Panc1 (cell line): ENCODE measurements at regions not wholly inside any gene's neighbourhood (a gene's known extent, or its start where the extent isn't known, plus 50 kb on each side); places are given as distances from the start of the nearest gene placed in this dataset.

Source experiments
- ATAC-seq: fragments of 200-7000 bp; cut with Tn5 transposase; 2 replicates; pipeline ENCODE4 v1.9.1; 2020; ENCODE audit warnings: mild to moderate bottlenecking, moderate library complexity
- BruUV-seq: library from RNA; stranded (reverse); fragments of 400-500 nt; replicated peaks from 2 replicates; lab custom pipeline; 2021; lab: Mats Ljungman, UMichigan
- CTCF ChIA-PET: fragments of 300-600 bp; sonication (Branson Sonifier 250); formaldehyde crosslinking; loops from one replicate; lab custom pipeline; 2022; ENCODE audit warnings: antibody characterized with exemption; lab: Charles Lee
- POLR2A ChIA-PET: fragments of 300-600 bp; sonication (Branson Sonifier 250); formaldehyde crosslinking; loops from one replicate; lab custom pipeline; 2022; ENCODE audit warnings: antibody characterized with exemption; lab: Charles Lee
- DNase-seq: peaks from one replicate; pipeline ENCODE4 v3.0.0-alpha.2; 2010; ENCODE audit warnings: low read depth, low spot score
- H3K27ac ChIP-seq: 2 replicates; pipeline ENCODE4 v1.5.1; 2011; ENCODE audit warnings: mild to moderate bottlenecking, low read length, inconsistent platforms
- H3K27me3 ChIP-seq: fragments of 200-500 bp; sonication (Bioruptor generic); 2 replicates; pipeline ENCODE4 v1.6.0; 2014; ENCODE audit warnings: low read length, inconsistent platforms; ENCODE audit not compliant: control insufficient read depth, insufficient read depth
- H3K36me3 ChIP-seq: fragments of 200-500 bp; sonication (Bioruptor generic); 2 replicates; pipeline ENCODE4 v1.5.1; 2014; ENCODE audit warnings: inconsistent platforms, mild to moderate bottlenecking, low read length, moderate library complexity; ENCODE audit not compliant: control insufficient read depth, insufficient read depth
- H3K4me1 ChIP-seq: 2 replicates; pipeline ENCODE4 v1.5.1; 2011; ENCODE audit warnings: inconsistent platforms, mild to moderate bottlenecking, low read length, moderate library complexity; ENCODE audit not compliant: control insufficient read depth, insufficient read depth
- H3K4me3 ChIP-seq, 2 experiments: 2 replicates each; pipeline ENCODE4 v1.5.1; 2011 to 2012; ENCODE audit warnings: low read depth in 2 of 2, low read length in 2 of 2, mild to moderate bottlenecking in 2 of 2, inconsistent platforms in 1 of 2, moderate library complexity in 1 of 2
- H3K9me3 ChIP-seq: fragments of 200-500 bp; sonication (Bioruptor generic); 2 replicates; pipeline ENCODE4 v1.5.1; 2014; ENCODE audit warnings: low read depth, mild to moderate bottlenecking, inconsistent platforms, low read length, moderate library complexity; ENCODE audit not compliant: control insufficient read depth, insufficient read depth
- POLR2AphosphoS5 ChIP-seq: IDR thresholded peaks from 2 replicates; pipeline ENCODE4 v1.6.1; 2012; ENCODE audit warnings: mild to moderate bottlenecking, low read depth, low read length, moderate library complexity
- SIN3A ChIP-seq: IDR thresholded peaks from 2 replicates; pipeline ENCODE4 v1.6.1; 2012; ENCODE audit warnings: low read depth, mild to moderate bottlenecking, low read length, moderate library complexity, borderline replicate concordance; ENCODE audit not compliant: insufficient read depth
- TCF7L2 ChIP-seq: IDR thresholded peaks from 2 replicates; pipeline ENCODE4 v1.6.1; 2011; ENCODE audit warnings: mild to moderate bottlenecking, low read depth, low read length, inconsistent platforms
- in situ Hi-C: cut with HindIII; loops from 2 replicates; pipeline ENCODE4 v1.10.0; 2016; ENCODE audit warnings: low sequenced_read_pairs, low pct_unique_long_range_greater_than_20kb
- intact Hi-C: fragments of 100-400 bp; cut with micrococcal nuclease; formaldehyde crosslinking; loops from one replicate; pipeline ENCODE4 v1.10.0; 2022; ENCODE audit not compliant: unreplicated experiment
- TF ChIP-seq, protein P1 (sequence below): fragments of 450-650 bp; IDR thresholded peaks from 2 replicates; pipeline ENCODE4 v1.5.1; 2017; ENCODE audit warnings: mild to moderate bottlenecking
- TF ChIP-seq, protein P2 (sequence below), 2 experiments: IDR thresholded peaks; 2 replicates each; pipeline ENCODE4 v1.6.1; 2011 to 2012; ENCODE audit warnings: low read depth in 2 of 2, control low read depth in 1 of 2, low read length in 1 of 2, mild to moderate bottlenecking in 1 of 2, moderate library complexity in 1 of 2; ENCODE audit not compliant: insufficient read depth in 1 of 2

DNA sequence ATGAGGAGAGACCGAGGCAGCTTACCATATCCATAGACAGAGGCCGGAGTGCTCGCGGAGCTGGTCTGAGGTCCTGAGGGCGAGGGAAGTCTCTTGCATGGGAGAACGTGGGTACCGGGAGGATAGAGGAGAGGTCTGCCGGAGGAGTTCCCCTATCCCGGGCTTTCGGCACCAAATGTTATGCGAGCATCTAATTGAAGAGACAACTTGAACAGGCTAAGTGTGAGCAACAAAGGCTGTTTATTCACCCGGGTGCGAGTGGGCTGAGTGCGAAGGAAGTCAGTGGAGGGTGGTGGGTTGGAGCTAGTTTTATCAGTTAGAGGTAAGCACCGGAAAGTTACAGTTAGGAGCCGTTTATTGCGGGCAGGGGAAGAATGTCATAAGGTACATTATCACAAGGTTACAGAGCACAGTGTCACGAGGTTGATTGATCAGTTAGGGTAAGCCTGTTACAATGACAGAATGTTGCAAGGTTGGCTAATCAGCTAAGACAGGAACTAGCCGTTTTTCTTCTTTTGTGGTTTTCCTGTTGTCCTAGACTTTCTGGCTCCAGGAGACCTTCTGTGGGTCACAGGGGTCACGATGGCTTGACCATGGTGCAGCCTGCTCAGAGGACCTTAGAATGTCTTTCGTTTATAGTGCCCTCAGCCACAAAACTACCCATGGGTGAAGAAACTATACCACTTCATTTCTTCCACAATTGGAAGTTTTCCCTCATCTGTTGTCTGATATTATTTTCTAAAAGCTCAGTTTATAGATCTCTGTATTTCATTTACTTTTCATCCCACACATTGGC is 746.0 kb upstream of the ADGRB3 start:
- no peak overlapping the region for H3K27ac ChIP-seq
- TF ChIP-seq, protein P1, sequence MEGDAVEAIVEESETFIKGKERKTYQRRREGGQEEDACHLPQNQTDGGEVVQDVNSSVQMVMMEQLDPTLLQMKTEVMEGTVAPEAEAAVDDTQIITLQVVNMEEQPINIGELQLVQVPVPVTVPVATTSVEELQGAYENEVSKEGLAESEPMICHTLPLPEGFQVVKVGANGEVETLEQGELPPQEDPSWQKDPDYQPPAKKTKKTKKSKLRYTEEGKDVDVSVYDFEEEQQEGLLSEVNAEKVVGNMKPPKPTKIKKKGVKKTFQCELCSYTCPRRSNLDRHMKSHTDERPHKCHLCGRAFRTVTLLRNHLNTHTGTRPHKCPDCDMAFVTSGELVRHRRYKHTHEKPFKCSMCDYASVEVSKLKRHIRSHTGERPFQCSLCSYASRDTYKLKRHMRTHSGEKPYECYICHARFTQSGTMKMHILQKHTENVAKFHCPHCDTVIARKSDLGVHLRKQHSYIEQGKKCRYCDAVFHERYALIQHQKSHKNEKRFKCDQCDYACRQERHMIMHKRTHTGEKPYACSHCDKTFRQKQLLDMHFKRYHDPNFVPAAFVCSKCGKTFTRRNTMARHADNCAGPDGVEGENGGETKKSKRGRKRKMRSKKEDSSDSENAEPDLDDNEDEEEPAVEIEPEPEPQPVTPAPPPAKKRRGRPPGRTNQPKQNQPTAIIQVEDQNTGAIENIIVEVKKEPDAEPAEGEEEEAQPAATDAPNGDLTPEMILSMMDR = no peak
- no peak for TF ChIP-seq POLR2AphosphoS5
- no peak for TF ChIP-seq SIN3A
- TF ChIP-seq, protein P2, sequence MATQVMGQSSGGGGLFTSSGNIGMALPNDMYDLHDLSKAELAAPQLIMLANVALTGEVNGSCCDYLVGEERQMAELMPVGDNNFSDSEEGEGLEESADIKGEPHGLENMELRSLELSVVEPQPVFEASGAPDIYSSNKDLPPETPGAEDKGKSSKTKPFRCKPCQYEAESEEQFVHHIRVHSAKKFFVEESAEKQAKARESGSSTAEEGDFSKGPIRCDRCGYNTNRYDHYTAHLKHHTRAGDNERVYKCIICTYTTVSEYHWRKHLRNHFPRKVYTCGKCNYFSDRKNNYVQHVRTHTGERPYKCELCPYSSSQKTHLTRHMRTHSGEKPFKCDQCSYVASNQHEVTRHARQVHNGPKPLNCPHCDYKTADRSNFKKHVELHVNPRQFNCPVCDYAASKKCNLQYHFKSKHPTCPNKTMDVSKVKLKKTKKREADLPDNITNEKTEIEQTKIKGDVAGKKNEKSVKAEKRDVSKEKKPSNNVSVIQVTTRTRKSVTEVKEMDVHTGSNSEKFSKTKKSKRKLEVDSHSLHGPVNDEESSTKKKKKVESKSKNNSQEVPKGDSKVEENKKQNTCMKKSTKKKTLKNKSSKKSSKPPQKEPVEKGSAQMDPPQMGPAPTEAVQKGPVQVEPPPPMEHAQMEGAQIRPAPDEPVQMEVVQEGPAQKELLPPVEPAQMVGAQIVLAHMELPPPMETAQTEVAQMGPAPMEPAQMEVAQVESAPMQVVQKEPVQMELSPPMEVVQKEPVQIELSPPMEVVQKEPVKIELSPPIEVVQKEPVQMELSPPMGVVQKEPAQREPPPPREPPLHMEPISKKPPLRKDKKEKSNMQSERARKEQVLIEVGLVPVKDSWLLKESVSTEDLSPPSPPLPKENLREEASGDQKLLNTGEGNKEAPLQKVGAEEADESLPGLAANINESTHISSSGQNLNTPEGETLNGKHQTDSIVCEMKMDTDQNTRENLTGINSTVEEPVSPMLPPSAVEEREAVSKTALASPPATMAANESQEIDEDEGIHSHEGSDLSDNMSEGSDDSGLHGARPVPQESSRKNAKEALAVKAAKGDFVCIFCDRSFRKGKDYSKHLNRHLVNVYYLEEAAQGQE (IDR thresholded peaks at IDR 0.05; ENCODE audit: insufficient read depth in 1 of 2, low read depth in 2 of 2, low read length in 1 of 2) = no peak
- TF ChIP-seq TCF7L2 = no peak
- no peaks in the 10 kb centered on the region for H3K27me3 ChIP-seq
- no peaks in the 10 kb centered on the region for H3K36me3 ChIP-seq
- no peak overlapping the region for H3K4me3 ChIP-seq
- in situ Hi-C loops = no loop called here
- DNase-seq (no peak), ATAC-seq (no peak)
- BruUV-seq = no TSS peak
- intact Hi-C loops = no loop called here
- POLR2A ChIA-PET = no interaction called here
- H3K4me1 ChIP-seq = no peaks in the 10 kb centered on the region
- CTCF ChIA-PET = no interaction called here
- no peaks in the 10 kb centered on the region for H3K9me3 ChIP-seq

DNA sequence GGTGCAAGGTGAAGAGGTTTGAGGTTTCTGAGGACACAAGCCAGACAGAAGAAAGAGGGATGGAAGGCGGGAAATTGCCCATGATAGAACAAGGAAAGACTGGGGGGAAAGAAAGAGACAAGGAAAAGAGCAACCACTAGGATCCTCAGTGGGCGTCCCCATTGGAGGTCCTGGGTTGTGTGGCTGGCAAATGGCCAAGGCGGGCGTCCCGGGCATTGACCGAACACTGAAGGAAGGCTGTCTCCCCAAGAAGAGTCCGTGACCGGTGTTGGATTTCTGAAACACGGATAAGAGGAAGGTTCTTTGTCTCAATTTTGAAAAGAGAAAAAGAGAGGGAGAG is 746.6 kb upstream of the ADGRB3 start:
- intact Hi-C loops = no loop called here
- no peak overlapping the region for H3K4me3 ChIP-seq
- no peaks in the 10 kb centered on the region for H3K4me1 ChIP-seq
- TF ChIP-seq TCF7L2 (no peak), SIN3A (no peak), POLR2AphosphoS5 (no peak)
- TF ChIP-seq, protein P1 = no peak
- TF ChIP-seq, protein P2 (IDR thresholded peaks at IDR 0.05; ENCODE audit: insufficient read depth in 1 of 2, low read depth in 2 of 2, low read length in 1 of 2) = no peak
- ChIA-PET POLR2A (no interaction called here), CTCF (no interaction called here)
- in situ Hi-C loops = no loop called here
- no peaks in the 10 kb centered on the region for H3K9me3 ChIP-seq
- H3K27ac ChIP-seq = no peak overlapping the region
- no peaks in the 10 kb centered on the region for H3K27me3 ChIP-seq
- DNase-seq (no peak), ATAC-seq (no peak)
- no peaks in the 10 kb centered on the region for H3K36me3 ChIP-seq
- no TSS peak for BruUV-seq
